ENCODE measurements at regions not wholly inside any gene's neighbourhood (a gene's known extent, or its start where the extent isn't known, plus 50 kb on each side); places are given as distances from the start of the nearest gene placed in this dataset.

- DNase-seq = no peak
Measured at GRCh38 chr2:138106606-138107005, 142.3 kb downstream of the HNMT start.

DNA sequence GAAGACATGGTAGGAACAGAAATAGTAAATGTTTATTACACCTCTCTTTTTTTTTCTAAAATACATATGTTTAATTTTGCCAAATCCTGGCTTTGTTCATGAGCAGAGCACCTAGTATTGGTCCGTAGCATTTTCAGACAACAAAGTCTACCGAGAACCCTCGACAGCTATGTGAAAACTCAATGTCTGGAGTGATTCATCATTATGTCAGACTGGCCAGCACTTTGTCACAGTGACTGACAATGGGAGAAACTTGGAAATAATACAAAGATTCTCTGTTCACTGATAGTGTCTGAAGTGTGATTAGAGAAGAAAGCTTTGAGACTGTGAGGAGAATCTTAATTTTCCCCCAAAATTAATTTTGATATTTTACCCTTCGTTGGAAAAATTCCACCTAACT, 143.0 kb downstream of the HNMT start:
- DNase-seq = no peak

- no peak for DNase-seq
Measured at GRCh38 chr2:138110453-138111083, 146.3 kb downstream of the HNMT start.

- DNase-seq = no peak
Measured at GRCh38 chr2:138112536-138112935, 148.3 kb downstream of the HNMT start.

DNA sequence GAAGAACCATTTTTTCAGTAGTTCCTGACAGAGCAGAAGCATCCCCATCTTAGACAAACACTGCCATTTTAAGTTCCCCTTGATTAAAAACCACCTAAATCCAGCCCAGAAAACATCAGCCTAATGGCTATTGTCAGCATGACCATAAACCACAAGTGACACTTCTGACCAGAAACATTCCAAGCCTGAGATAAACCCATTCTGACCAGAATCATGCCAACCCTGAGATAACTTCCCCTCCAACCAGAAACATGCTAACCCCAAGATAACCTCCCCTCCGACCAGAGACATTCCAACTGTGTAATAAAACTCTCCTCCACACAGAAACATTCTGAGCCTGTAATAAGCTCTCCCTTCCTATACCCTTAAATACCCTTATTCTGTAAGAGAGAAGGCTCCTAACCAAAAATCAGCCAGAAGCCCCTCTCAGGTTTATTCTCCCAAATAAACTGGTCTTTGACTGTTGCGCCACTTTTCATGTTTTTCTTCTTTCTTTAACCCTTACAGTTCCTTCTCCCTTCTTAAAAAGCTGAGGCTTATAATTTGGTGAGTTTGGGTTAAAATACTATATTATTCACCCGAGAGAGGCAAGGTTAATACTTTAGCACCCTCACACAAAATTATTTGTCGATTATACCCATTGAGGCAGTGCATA, 149.7 kb downstream of the HNMT start:
- no peak for DNase-seq

GRCh38 chr2:138115666-138116065, 151.4 kb downstream of the HNMT start:
- DNase-seq = no peak

DNA sequence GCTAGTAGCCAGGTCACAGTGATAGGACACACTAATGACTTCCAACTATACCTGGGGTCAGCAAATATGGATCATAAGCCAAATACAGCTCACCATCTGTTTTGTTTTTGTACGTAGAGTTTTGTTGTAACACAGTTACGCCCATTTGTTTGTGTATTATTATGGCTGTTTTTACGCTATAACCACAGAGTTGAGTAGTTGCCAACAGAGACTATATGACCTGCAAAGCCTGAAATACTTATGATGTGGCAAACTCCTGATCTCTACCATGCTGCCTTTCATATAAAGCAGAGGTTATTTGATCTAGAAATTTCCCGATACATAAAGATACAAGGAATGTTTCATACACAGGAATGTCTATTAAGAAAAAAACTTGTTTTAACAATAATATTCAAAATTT, 152.2 kb downstream of the HNMT start:
- DNase-seq = no peak

DNA sequence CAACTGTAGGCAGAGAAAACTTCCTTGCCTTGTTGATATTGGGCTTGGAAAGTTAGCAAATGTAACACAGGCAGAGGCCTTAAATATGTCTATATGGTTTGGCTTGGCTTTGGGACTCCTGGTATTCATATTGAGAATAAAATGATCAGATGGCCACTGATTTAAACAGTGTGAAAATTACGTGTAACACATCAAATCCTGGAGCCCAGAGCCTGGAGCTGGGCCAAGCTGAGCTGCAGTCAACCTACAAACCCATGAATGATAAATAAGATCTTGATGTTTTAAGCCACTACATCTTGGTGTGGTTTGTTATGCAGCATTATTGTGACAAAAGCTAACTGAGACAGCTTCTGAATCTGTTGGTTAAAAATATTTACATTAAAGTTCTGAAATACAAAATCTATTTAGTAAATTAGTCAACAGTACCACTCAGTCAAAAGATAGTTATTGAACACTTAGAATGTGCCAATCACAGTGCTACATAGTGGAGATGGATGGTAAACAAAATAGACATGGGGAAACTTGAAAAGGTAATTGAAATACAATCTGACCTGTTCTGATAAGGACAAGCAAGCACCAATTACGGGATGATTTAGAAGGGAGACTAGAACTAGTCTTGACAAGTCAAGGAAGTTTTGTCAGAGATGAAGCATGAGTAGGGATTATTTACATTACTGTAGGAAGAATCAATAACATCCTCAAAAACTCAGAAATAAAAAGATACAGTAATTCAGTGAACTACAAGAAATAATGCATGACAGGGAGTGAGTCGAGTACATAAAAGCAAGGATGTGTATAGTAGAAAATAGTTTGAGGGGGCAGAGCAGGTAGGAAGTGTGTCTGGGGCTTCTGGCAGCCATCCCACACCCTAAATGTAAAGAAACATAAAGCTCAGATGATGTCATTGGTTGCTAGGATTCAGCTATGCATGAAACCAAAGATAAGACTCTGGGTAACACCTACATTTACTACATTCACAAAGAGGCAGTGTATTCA, 157.7 kb downstream of the HNMT start:
- DNase-seq = no peak

DNA sequence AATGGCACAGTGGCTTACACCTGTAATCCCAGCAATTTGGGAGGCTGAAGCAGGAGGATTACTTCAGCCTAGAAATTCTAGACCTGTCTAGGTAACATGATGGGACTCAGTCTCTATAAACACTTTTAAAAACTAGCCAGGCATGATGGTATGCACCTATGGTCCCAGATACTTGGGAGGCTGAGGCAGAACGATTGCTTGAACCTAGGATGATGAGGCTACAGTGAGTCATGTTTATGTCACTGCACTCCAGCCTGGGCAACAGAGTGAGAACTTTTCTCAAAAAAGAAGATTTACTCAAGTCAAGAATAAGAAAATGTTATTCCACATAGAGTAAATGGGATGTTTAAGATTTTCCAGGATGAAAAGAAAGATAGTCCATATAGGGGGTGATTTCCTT, 158.6 kb downstream of the HNMT start:
- no peak for DNase-seq

- no peak for DNase-seq
Measured at GRCh38 chr2:138123741-138124140, 159.5 kb downstream of the HNMT start.

GRCh38 chr2:138124521-138124920, 160.2 kb downstream of the HNMT start:
- no peak for DNase-seq

GRCh38 chr2:138125306-138126288, 161.3 kb downstream of the HNMT start:
- DNase-seq = no peak

GRCh38 chr2:138132108-138132507, 167.8 kb downstream of the HNMT start:
- no peak for DNase-seq

DNA sequence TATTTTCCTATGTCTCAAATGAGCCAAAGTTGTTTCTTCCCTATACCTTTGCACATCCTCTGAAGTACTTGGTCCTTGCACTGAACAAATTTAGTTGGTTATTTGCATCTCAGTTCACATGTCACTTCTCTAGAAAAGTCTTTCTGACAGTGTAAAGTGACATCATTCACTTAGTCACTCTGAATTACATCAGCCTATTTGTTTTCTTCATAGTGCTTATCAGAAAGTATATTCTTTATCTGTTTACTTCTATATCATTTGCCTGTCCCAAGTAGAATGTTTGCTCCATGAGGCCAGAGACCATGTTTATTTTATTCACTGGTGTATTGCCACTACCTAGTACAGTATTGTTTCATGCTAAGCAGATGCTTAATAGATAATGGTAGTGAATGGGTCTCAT, 173.7 kb downstream of the HNMT start:
- DNase-seq = no peak

DNA sequence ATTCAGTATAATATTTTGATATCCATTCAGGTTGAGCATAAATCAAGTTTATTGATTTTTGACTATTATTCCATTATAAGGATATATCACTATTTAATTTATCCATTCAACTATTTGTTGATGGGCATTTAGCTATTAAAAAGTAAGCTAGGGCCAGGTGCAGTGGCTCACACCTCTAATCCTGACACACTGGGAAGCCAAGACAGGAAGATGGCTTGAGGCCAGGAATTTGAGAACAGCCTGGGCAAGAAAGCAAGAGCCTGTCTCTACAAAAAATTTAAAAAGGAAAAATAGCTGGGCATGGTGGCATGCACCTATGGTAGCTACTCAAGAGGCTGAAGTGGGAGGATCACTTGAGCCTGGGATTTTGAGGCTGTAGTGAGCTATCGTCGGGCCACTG, 183.5 kb downstream of the HNMT start:
- no peak for DNase-seq

DNA sequence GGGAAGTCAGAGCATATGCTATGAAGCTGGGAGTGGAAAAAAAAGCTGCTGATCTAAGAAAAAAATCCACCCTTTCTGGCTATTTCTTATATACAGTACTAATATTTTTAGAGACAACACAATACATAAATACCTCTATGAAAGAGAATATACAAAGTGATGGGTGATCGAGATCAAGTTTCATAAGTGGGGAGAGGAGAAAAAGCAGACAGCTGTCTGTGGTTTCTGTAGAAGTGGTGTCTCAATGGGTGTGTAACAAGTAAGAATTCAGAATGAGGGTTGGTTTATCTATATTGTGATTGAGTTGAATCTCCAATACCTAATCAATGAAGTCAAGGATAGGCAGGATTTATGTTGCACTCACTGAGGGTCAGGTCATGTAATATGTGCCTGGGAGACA, 191.0 kb downstream of the HNMT start:
- DNase-seq = no peak

GRCh38 chr2:138157372-138157771, 193.1 kb downstream of the HNMT start:
- DNase-seq = no peak

GRCh38 chr2:138170485-138170884, 206.2 kb downstream of the HNMT start:
- DNase-seq = no peak

DNA sequence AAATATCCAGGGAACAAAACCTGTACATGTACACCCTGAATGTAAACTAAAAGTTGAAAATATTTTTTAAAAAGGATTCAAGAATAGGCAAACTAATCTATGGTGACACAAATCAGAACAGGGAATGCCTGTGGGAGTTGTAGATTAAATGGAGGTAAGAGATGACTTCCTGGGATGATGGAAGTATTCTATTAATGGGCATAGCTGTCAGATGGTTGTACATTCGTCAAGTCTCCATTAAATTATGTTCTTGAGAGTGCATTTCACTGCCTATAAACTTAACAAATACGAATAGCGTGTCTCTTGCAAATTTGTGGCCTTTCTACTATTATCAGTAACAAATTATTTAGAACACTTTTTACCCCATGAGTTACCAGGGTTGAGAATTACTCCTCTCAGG, 207.0 kb downstream of the HNMT start:
- DNase-seq = no peak

- no peak for DNase-seq
Measured at GRCh38 chr2:138175066-138175465, 210.8 kb downstream of the HNMT start.

- DNase-seq = no peak
Measured at GRCh38 chr2:138176862-138177439, 212.7 kb downstream of the HNMT start.

GRCh38 chr2:138177693-138178092, 213.4 kb downstream of the HNMT start:
- no peak for DNase-seq
